ENCODE measurements at regions not wholly inside any gene's neighbourhood (a gene's known extent, or its start where the extent isn't known, plus 50 kb on each side); places are given as distances from the start of the nearest gene placed in this dataset.

- no peak for TF ChIP-seq CTCF (conservative IDR thresholded peaks at IDR 0.05; ENCODE audit: low read length)
- TF ChIP-seq EZH2phosphoT487 (IDR thresholded peaks at IDR 0.05; ENCODE audit: borderline replicate concordance) = no peak
Measured at GRCh38 chr10:70993051-70993450, 104.7 kb upstream of the PCBD1 start.

All from Loucy (cell line).